K562 (cell line): ENCODE measurements at regions not wholly inside any gene's neighbourhood (a gene's known extent, or its start where the extent isn't known, plus 50 kb on each side); places are given as distances from the start of the nearest gene placed in this dataset.

Source experiments
- ATAC-seq: fragments of 200-7000 bp; cut with Tn5 transposase; 3 replicates; pipeline ENCODE4 v1.9.1; 2020; ENCODE audit warnings: moderate library complexity
- BruUV-seq: library from RNA; stranded (reverse); fragments of 400-500 nt; replicated peaks from 2 replicates; lab custom pipeline; 2021; lab: Mats Ljungman, UMichigan
- CTCF ChIA-PET: fragments of 300-600 bp; formaldehyde crosslinking; extraction: SDS; loops from one replicate; lab custom pipeline; 2021; ENCODE audit warnings: low intra/inter-chr PET ratio; lab: Yijun Ruan, JAX
- POLR2A ChIA-PET: fragments of 300-600, 350-650 bp; sonication (Branson Sonifier 250); formaldehyde crosslinking; extraction: SDS; loops from one replicate; lab custom pipeline; 2021; ENCODE audit warnings: antibody characterized with exemption, inconsistent platforms; lab: Yijun Ruan, JAX
- DNase-seq, 4 experiments: peaks; one replicate each; pipeline versions ENCODE4 v3.0.0 to v3.0.0-alpha.2; 2011 to 2018; ENCODE audit warnings: low spot score in 3 of 4, mixed read lengths in 3 of 4; ENCODE audit errors: extremely low read depth in 1 of 4
- FAIRE-seq: peaks from 2 replicates; lab custom pipeline; 2011; peaks lifted over from hg19 to GRCh38; lab: Jason Lieb, UNC
- H2AFZ ChIP-seq: 2 replicates; pipeline ENCODE4 v1.6.0; 2011; ENCODE audit warnings: low read depth, low read length, control low read depth, inconsistent platforms
- H3K27ac ChIP-seq: fragments of 200-600 bp; 3 replicates; pipeline ENCODE4 v1.8.0; 2011; ENCODE audit warnings: low read depth, mild to moderate bottlenecking, control low read depth, inconsistent platforms, low read length, moderate library complexity, mixed read lengths; ENCODE audit errors: extremely low read depth
- H3K27me3 ChIP-seq, 2 experiments: fragments of 300-600 bp in 1 of 2; 2 replicates in 1 of 2; 3 replicates in 1 of 2; pipeline versions ENCODE4 v1.6.0 to v1.8.0; 2011; ENCODE audit warnings: inconsistent platforms in 2 of 2, low read length in 2 of 2, mild to moderate bottlenecking in 1 of 2, mixed read lengths in 1 of 2, moderate library complexity in 1 of 2; ENCODE audit not compliant: control insufficient read depth in 2 of 2, insufficient read depth in 2 of 2
- H3K36me3 ChIP-seq: fragments of 300-600 bp; 3 replicates; pipeline ENCODE4 v1.8.0; 2011; ENCODE audit warnings: mild to moderate bottlenecking, low read length, inconsistent platforms; ENCODE audit not compliant: control insufficient read depth, insufficient read depth
- H3K4me1 ChIP-seq, 2 experiments: fragments of 200-600 bp in 1 of 2; replicated peaks in 1 of 2; 2 replicates in 1 of 2; 3 replicates in 1 of 2; pipeline versions ENCODE4 v1.5.1 to v1.8.0; 2011; ENCODE audit warnings: inconsistent platforms in 2 of 2, low read length in 2 of 2, mild to moderate bottlenecking in 1 of 2, mixed read lengths in 1 of 2, moderate library complexity in 1 of 2; ENCODE audit not compliant: control insufficient read depth in 2 of 2, insufficient read depth in 2 of 2
- H3K4me2 ChIP-seq: 2 replicates; pipeline ENCODE4 v1.6.1; 2011; ENCODE audit warnings: low read length, control low read depth, inconsistent platforms, mixed read lengths; ENCODE audit not compliant: insufficient read depth
- H3K4me3 ChIP-seq: fragments of 200-600 bp; sonication (generic), shearing (Covaris generic); 2 replicates; pipeline ENCODE4 v1.5.1; 2016; ENCODE audit warnings: control low read depth, inconsistent platforms
- H3K79me2 ChIP-seq: fragments of 200-600 bp; 3 replicates; pipeline ENCODE4 v1.8.0; 2011; ENCODE audit warnings: low read length, inconsistent platforms; ENCODE audit not compliant: control insufficient read depth, insufficient read depth
- H3K9ac ChIP-seq, 2 experiments: 2 replicates each; pipeline versions ENCODE4 v1.6.0 to v1.6.1; 2011; ENCODE audit warnings: low read depth in 2 of 2, low read length in 2 of 2, control low read depth in 1 of 2, inconsistent platforms in 1 of 2, mild to moderate bottlenecking in 1 of 2, mixed read lengths in 1 of 2; ENCODE audit not compliant: insufficient read depth in 1 of 2
- H3K9me1 ChIP-seq: one replicate; pipeline ENCODE4 v1.6.0; 2011; ENCODE audit warnings: inconsistent platforms, mild to moderate bottlenecking, low read length, moderate library complexity; ENCODE audit not compliant: control insufficient read depth, insufficient read depth
- H3K9me3 ChIP-seq: replicated peaks from 2 replicates; pipeline ENCODE4 v1.5.1; 2011; ENCODE audit warnings: low read depth, low read length, inconsistent platforms; ENCODE audit not compliant: control insufficient read depth, insufficient read depth
- H4K20me1 ChIP-seq: replicated peaks from 2 replicates; pipeline ENCODE4 v1.6.1; 2011; ENCODE audit warnings: low read length, inconsistent platforms, mixed read lengths; ENCODE audit not compliant: control insufficient read depth, insufficient read depth
- RAD51 ChIP-seq: fragments of 450-650 bp; IDR thresholded peaks from 2 replicates; pipeline ENCODE4 v1.7.1; 2016; ENCODE audit warnings: low read depth, mild to moderate bottlenecking, borderline replicate concordance
- ZNF121 ChIP-seq: sonication (generic); formaldehyde crosslinking; conservative IDR thresholded peaks from 2 replicates; pipeline ENCODE4 v1.8.0; 2022; ENCODE audit warnings: missing genetic modification reagents
- WGBS: fragments of 100-300 bp; shearing (Covaris generic); methylation state at CpG from one replicate; pipeline ENCODE4 v1.1.6; 2016; ENCODE audit warnings: low coverage, mixed read lengths; ENCODE audit not compliant: insufficient coverage; ENCODE audit errors: missing lambda C conversion rate; 5-methylcytosine and 5-hydroxymethylcytosine counted together
- in situ Hi-C: fragments of 300-500 bp; cut with MboI; formaldehyde crosslinking; loops from 4 replicates; pipeline ENCODE4 v1.15.0; 2018; ENCODE audit warnings: inconsistent platforms, mixed read lengths
- intact Hi-C: fragments of 100-400 bp; cut with micrococcal nuclease; formaldehyde crosslinking; loops from 2 replicates; pipeline ENCODE4 v1.14.2; 2022
- TF ChIP-seq, protein P1 (sequence below): fragments of 450-650 bp; IDR thresholded peaks from 2 replicates; pipeline ENCODE4 v1.6.1; 2016; ENCODE audit warnings: borderline replicate concordance

DNA sequence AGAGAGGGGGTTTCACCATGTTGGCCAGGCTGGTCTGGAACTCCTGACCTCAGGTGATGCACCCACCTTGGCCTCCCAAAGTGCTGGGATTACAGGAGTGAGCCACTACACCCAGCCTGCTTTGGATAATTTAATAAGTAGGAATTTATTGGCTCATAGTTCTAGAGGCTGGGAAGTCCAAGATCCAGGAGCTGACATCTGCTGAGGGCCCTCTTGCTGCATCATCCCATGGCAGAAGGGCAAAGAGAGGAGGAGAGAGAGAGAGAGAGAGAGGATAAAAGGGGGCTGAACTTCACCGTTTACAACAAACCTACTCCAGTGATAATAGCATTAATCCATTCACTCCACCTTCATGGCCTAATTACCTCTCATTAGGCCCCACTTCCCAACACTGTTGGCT, 62.0 kb upstream of the HES1 start:
- Histone ChIP-seq H4K20me1 (no peaks in the 10 kb centered on the region), H3K79me2 (no peaks in the 10 kb centered on the region), H3K27ac (no peak overlapping the region), H3K9me1 (no peaks in the 10 kb centered on the region), H3K9ac (no peak overlapping the region), H2AFZ (no peak overlapping the region), H3K4me2 (no peak overlapping the region), H3K36me3 (no peaks in the 10 kb centered on the region), H3K4me3 (no peak overlapping the region), H3K4me1 (peaks cover 21 to 36% of the 10 kb centered on the region in 2 experiments), H3K27me3 (no peaks in the 10 kb centered on the region), H3K9me3 (no peaks in the 10 kb centered on the region)
- FAIRE-seq (no peak), DNase-seq (no peak), ATAC-seq (no peak)
- WGBS, result 41% methylated on average over 1 of the region's 1 CpG
- intact Hi-C loops (loop anchor here (10.0 kb wide), 3 partner anchors 69 to 289 kb away; no protein-coding TSS in a partner anchor), in situ Hi-C loops (no loop called here)
- ChIA-PET CTCF (no interaction called here), POLR2A (no interaction called here)
- TF ChIP-seq RAD51, result no peak
- TF ChIP-seq, protein P1, sequence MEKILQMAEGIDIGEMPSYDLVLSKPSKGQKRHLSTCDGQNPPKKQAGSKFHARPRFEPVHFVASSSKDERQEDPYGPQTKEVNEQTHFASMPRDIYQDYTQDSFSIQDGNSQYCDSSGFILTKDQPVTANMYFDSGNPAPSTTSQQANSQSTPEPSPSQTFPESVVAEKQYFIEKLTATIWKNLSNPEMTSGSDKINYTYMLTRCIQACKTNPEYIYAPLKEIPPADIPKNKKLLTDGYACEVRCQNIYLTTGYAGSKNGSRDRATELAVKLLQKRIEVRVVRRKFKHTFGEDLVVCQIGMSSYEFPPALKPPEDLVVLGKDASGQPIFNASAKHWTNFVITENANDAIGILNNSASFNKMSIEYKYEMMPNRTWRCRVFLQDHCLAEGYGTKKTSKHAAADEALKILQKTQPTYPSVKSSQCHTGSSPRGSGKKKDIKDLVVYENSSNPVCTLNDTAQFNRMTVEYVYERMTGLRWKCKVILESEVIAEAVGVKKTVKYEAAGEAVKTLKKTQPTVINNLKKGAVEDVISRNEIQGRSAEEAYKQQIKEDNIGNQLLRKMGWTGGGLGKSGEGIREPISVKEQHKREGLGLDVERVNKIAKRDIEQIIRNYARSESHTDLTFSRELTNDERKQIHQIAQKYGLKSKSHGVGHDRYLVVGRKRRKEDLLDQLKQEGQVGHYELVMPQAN, result no peak
- no peak for TF ChIP-seq ZNF121 (CRISPR knock-in tag)
- no TSS peak for BruUV-seq
